ENCODE measurements at regions not wholly inside any gene's neighbourhood (a gene's known extent, or its start where the extent isn't known, plus 50 kb on each side); places are given as distances from the start of the nearest gene placed in this dataset.

GRCh38 chr9:107635803-107636174 is 146.2 kb upstream of the KLF4 start:
- peaks cover 2 to 44% (median 16%) of the 10 kb centered on the region in 9 donors for H3K4me1 ChIP-seq
- no peaks in the 10 kb centered on the region for H3K9me3 ChIP-seq
- H3K27me3 ChIP-seq, result no peaks in the 10 kb centered on the region
- H3K36me3 ChIP-seq, result no peaks in the 10 kb centered on the region
- DNase-seq (no peak), ATAC-seq (no peak)
- H3K27ac ChIP-seq, result no peak overlapping the region
- WGBS, 2 donors, result 91% methylated on average over 6 of the region's 6 CpGs
- TF ChIP-seq, protein P1, sequence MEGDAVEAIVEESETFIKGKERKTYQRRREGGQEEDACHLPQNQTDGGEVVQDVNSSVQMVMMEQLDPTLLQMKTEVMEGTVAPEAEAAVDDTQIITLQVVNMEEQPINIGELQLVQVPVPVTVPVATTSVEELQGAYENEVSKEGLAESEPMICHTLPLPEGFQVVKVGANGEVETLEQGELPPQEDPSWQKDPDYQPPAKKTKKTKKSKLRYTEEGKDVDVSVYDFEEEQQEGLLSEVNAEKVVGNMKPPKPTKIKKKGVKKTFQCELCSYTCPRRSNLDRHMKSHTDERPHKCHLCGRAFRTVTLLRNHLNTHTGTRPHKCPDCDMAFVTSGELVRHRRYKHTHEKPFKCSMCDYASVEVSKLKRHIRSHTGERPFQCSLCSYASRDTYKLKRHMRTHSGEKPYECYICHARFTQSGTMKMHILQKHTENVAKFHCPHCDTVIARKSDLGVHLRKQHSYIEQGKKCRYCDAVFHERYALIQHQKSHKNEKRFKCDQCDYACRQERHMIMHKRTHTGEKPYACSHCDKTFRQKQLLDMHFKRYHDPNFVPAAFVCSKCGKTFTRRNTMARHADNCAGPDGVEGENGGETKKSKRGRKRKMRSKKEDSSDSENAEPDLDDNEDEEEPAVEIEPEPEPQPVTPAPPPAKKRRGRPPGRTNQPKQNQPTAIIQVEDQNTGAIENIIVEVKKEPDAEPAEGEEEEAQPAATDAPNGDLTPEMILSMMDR (IDR thresholded peaks at IDR 0.05), result no peak
- no peak overlapping the region for H3K4me3 ChIP-seq
- intact Hi-C loops (cut with DNase I), result loop anchor here in 9 of 10 donors (2.0 to 10.0 kb wide), 10 partner anchors 35 to 637 kb away; partner anchors contain the start of gene KLF4 (in 2 of the 9)

DNA sequence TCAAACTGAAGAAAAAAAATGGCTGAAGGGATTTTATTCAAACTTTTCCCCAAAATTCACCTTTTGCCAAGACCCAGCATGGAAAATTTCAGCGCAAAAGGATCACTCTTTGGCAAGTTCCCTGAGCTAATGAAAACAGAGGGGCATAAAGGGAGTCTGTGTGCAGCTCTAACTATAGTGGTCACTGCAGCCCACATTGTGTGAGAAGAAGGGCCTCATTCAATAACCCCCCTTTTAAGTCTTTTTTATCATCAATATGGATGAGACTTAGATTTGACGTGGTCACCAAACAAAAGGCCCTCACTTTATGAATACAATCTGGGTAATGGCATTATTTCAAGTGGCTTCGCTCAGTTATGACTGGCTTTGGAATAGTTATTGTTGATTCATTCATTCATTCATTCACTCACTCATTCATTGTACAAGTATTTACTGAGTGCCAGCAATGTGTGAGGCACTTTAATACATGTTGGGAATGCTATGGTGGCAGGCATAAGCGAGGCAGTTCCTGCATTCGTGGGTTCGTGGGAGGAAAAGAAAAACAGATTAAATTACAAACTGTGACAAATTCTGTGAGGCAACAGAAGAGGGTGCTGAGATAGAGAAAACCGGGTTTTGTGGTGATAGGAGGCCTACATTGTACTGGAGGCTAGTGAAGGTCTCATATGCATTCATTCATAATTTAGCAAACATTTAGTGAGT is 145.7 kb upstream of the KLF4 start:
- Histone ChIP-seq H3K27ac (no peak overlapping the region), H3K4me3 (no peak overlapping the region), H3K4me1 (peaks cover 2 to 44% (median 16%) of the 10 kb centered on the region in 9 donors), H3K9me3 (no peaks in the 10 kb centered on the region), H3K36me3 (no peaks in the 10 kb centered on the region), H3K27me3 (no peaks in the 10 kb centered on the region)
- ATAC-seq (no peak), DNase-seq (no peak)
- TF ChIP-seq, protein P1 (IDR thresholded peaks at IDR 0.05), result no peak
- intact Hi-C loops (cut with DNase I), result loop anchor here in 7 of 10 donors (5.0 to 10.0 kb wide), 8 partner anchors 48 to 637 kb away; partner anchors contain the start of gene KLF4 (in 2 of the 7)
- 85 to 91% methylated on average over 7 of the region's 7 CpGs for WGBS, 2 donors

- H3K27me3 ChIP-seq, result peaks cover 0 to 3% (median 0%) of the 10 kb centered on the region in 7 donors
- TF ChIP-seq, protein P1 (IDR thresholded peaks at IDR 0.05), result no peak
- H3K9me3 ChIP-seq, result no peaks in the 10 kb centered on the region
- H3K36me3 ChIP-seq, result no peaks in the 10 kb centered on the region
- no peak for ATAC-seq
- no peak overlapping the region for H3K27ac ChIP-seq
- no peak for DNase-seq
- intact Hi-C loops (cut with DNase I), result loop anchor here in 3 of 10 donors (10.0 kb wide), 2 partner anchors 149 to 511 kb away; partner anchors contain the start of gene KLF4 (in 2 of the 3)
- H3K4me1 ChIP-seq, result peaks cover 2 to 35% (median 16%) of the 10 kb centered on the region in 9 donors
- H3K4me3 ChIP-seq, result no peak overlapping the region
- 49 to 61% methylated on average over 5 of the region's 5 CpGs for WGBS, 2 donors
These were observed 143.8 kb upstream of the KLF4 start for GRCh38 chr9:107633406-107633805.

DNA sequence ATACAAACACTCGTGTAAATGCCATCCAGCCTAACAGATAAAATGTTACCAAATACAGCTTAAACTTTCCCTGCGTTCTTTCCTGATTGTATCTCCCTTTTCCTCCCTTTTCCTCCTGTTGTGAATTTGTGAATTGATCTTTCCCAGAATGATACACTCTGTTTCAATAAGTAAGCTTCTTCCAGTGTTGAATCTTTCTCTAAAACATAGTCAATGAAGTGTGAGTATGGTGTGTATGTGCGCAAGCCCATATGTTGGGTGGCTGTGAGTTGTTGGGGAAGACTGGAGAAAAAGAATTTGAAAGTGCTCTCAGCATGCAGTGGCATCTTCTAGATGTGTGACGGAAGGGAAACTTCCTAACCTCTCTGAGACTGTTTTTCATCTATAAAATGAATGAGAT is 143.1 kb upstream of the KLF4 start:
- Histone ChIP-seq H3K27ac (no peak overlapping the region), H3K9me3 (no peaks in the 10 kb centered on the region), H3K4me1 (peaks cover 2 to 35% (median 16%) of the 10 kb centered on the region in 9 donors), H3K27me3 (peaks cover 0 to 3% (median 0%) of the 10 kb centered on the region in 7 donors), H3K4me3 (no peak overlapping the region), H3K36me3 (no peaks in the 10 kb centered on the region)
- TF ChIP-seq, protein P1 (IDR thresholded peaks at IDR 0.05), result no peak
- 84 to 91% methylated on average over 4 of the region's 4 CpGs for WGBS, 2 donors
- intact Hi-C loops (cut with DNase I), result loop anchor here in 3 of 10 donors (10.0 kb wide), 2 partner anchors 148 to 512 kb away; partner anchors contain the start of gene KLF4 (in 2 of the 3)
- ATAC-seq (no peak), DNase-seq (no peak)

Measured in heart right ventricle (tissue), 16 donors.